Cardiac muscle cell (in vitro differentiated cells and primary cell): ENCODE measurements at regions not wholly inside any gene's neighbourhood (a gene's known extent, or its start where the extent isn't known, plus 50 kb on each side); places are given as distances from the start of the nearest gene placed in this dataset.

Experiments
- DNase-seq, 2 donors: peaks; one replicate each; pipeline versions ENCODE4 v3.0.0 to v3.0.0-alpha.2; 2010 to 2017; ENCODE audit warnings: low read depth in 1 of 2, low spot score in 1 of 2
- H3K27ac ChIP-seq: fragments of 200-600 bp; sonication (generic); 2 replicates; pipeline ENCODE4 v1.5.1; 2016
- H3K27me3 ChIP-seq: fragments of 200-600 bp; sonication (generic); 2 replicates; pipeline ENCODE4 v1.6.0; 2016; ENCODE audit warnings: control low read depth
- H3K36me3 ChIP-seq: fragments of 200-600 bp; sonication (generic); 2 replicates; pipeline ENCODE4 v1.5.1; 2016; ENCODE audit warnings: control low read depth
- H3K4me1 ChIP-seq: fragments of 200-600 bp; sonication (generic); 2 replicates; pipeline ENCODE4 v1.8.1; 2017; ENCODE audit warnings: low read depth, mild to moderate bottlenecking, mixed run types
- H3K4me3 ChIP-seq: fragments of 200-600 bp; sonication (generic); 2 replicates; pipeline ENCODE4 v1.5.1; 2016; ENCODE audit warnings: mild to moderate bottlenecking
- H3K9me3 ChIP-seq: fragments of 200-600 bp; sonication (generic); 2 replicates; pipeline ENCODE4 v1.5.1; 2017; ENCODE audit warnings: low read depth, mild to moderate bottlenecking, control low read depth
- TF ChIP-seq, protein P1 (sequence below): IDR thresholded peaks from 2 replicates; pipeline ENCODE4 v1.5.1; 2012; ENCODE audit warnings: low read depth, mild to moderate bottlenecking, low read length

DNA sequence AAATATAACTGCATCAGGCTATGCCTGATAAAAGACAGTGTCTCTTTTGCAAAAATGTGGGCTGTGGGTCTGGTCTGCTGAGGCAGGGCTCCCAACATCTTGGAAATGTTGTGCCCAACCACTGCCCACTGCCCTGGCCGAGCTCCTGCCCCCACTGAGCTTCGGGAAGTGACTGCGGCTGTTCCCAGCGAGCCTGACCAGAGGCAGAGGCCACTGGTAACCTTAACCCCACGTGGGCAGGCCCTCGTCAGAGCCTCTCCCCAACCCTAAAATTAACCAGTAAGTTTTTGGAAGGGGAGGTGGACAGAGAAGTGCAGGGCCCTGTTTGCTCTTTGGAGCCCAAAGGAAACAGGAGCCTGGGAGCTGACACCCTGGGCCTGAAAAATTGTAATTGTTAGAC, 225.9 kb downstream of the MAFB start:
- peaks cover 7% of the 10 kb centered on the region for H3K4me1 ChIP-seq
- no peaks in the 10 kb centered on the region for H3K36me3 ChIP-seq
- no peak overlapping the region for H3K4me3 ChIP-seq
- H3K27ac ChIP-seq = no peak overlapping the region
- H3K9me3 ChIP-seq = no peaks in the 10 kb centered on the region
- TF ChIP-seq, protein P1, sequence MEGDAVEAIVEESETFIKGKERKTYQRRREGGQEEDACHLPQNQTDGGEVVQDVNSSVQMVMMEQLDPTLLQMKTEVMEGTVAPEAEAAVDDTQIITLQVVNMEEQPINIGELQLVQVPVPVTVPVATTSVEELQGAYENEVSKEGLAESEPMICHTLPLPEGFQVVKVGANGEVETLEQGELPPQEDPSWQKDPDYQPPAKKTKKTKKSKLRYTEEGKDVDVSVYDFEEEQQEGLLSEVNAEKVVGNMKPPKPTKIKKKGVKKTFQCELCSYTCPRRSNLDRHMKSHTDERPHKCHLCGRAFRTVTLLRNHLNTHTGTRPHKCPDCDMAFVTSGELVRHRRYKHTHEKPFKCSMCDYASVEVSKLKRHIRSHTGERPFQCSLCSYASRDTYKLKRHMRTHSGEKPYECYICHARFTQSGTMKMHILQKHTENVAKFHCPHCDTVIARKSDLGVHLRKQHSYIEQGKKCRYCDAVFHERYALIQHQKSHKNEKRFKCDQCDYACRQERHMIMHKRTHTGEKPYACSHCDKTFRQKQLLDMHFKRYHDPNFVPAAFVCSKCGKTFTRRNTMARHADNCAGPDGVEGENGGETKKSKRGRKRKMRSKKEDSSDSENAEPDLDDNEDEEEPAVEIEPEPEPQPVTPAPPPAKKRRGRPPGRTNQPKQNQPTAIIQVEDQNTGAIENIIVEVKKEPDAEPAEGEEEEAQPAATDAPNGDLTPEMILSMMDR = no peak
- no peaks in the 10 kb centered on the region for H3K27me3 ChIP-seq
- DNase-seq = no peak

DNA sequence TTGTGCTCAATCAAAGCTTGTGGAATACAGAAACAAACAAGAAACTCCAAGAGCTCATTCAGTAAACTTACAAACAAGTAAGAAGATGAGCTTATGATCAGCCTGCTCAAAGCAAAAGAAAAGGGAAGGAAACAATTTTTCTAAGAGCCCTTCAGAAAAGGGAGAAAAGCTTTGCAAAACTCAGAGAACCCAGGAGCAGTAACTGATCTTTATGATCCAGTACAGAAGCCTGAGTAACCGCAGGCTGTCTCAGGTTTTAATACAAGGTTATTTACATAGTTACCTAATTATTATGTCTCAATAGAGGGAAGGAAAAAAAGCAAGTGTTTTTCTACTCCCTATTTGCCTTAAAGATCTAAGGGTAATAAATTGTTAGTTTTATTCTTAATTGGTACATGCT, 226.5 kb downstream of the MAFB start:
- Histone ChIP-seq H3K4me1 (peaks cover 7% of the 10 kb centered on the region), H3K9me3 (no peaks in the 10 kb centered on the region), H3K4me3 (no peak overlapping the region), H3K36me3 (no peaks in the 10 kb centered on the region), H3K27me3 (no peaks in the 10 kb centered on the region), H3K27ac (no peak overlapping the region)
- TF ChIP-seq, protein P1 = no peak
- no peak for DNase-seq

DNA sequence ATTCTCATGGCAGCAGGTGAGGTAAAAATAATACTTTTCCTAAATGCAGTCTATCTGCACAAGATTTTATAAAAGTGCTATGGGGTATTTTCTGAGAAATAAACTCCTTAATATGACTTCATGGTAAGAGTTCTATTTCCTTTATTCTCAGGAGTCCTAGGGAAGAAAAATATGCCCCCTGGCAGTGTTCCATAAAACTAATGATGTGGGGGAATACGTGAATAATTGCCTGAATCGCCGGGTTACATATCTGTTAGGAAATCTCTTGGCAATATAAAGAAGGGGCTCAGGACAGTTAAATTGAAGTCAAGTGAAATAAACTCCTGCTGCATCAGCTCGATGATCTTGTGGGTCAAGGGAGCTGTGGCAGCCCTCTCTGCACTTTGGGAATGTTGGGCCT, 229.7 kb downstream of the MAFB start:
- H3K4me3 ChIP-seq = no peak overlapping the region
- DNase-seq = no peak
- no peak overlapping the region for H3K27ac ChIP-seq
- peaks cover 7% of the 10 kb centered on the region for H3K4me1 ChIP-seq
- TF ChIP-seq, protein P1 = no peak
- H3K9me3 ChIP-seq = no peaks in the 10 kb centered on the region
- H3K36me3 ChIP-seq = no peaks in the 10 kb centered on the region
- H3K27me3 ChIP-seq = no peaks in the 10 kb centered on the region

DNA sequence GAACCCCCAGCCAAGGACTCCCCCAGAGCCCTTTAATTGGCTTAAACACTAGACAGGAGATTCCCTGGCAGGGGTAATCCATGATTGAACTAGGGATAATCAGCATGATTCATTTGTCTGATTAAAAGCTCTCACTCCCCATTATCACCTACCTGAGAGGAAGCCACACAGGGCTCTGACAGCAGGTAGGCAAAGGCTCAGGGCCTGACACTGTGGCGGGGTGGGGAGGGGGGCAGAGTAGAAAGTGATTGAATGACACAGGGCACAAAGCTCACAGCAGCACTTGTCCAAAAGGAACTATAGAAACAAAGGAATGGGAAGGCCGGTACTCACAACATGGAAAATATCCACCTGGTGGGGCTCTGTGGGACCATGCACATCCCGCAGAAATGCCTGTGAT, 231.6 kb downstream of the MAFB start:
- no peak overlapping the region for H3K4me3 ChIP-seq
- no peaks in the 10 kb centered on the region for H3K27me3 ChIP-seq
- H3K4me1 ChIP-seq = peaks cover under 1% of the 10 kb centered on the region
- TF ChIP-seq, protein P1 = no peak
- DNase-seq = no peak
- no peaks in the 10 kb centered on the region for H3K9me3 ChIP-seq
- H3K27ac ChIP-seq = no peak overlapping the region
- H3K36me3 ChIP-seq = no peaks in the 10 kb centered on the region

DNA sequence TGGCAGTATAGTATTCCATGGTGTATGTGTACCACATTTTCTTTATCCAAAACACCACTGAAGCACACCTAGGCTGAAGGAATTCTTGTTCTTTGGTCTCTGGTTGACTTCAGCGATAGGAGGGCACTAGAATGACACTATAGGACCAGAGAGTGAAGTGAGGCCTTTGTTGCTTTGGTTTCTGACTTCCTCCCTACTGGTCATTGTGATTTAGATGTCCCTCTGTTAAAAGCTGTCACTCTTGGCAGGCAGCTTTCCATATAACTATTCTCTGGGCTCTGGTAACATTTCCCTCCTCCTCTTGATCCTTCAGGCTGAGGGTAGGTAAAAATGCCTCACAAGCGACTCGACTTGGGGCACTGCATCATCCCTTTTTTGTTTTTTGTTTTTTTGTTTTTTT, 236.3 kb downstream of the MAFB start:
- TF ChIP-seq, protein P1 = no peak

DNA sequence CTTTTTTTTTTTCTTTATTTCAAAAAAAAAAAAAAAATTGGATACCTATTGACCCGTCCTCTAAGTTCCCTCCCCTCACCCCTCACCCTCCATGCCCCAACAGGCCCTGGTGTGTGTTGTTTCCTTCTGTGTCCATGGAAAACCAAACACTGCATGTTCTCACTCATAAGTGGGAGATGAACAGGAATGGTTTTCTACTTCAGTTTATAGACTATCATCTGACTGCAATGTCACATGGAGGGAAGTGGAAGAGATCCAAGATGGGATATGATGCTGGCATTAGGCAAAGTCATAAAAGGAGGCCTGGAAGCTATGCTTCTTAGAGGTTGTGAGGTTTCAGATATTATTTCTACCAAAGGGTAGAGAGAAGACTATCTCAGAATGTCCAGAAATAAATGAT, 237.5 kb downstream of the MAFB start:
- no peaks in the 10 kb centered on the region for H3K36me3 ChIP-seq
- no peak overlapping the region for H3K4me3 ChIP-seq
- no peak for DNase-seq
- no peaks in the 10 kb centered on the region for H3K4me1 ChIP-seq
- H3K27me3 ChIP-seq = no peaks in the 10 kb centered on the region
- no peaks in the 10 kb centered on the region for H3K9me3 ChIP-seq
- H3K27ac ChIP-seq = no peak overlapping the region
- TF ChIP-seq, protein P1 = no peak

More for the DNA sequence above, 236.3 kb downstream of the MAFB start:
- Histone ChIP-seq H3K27ac (no peak overlapping the region), H3K27me3 (no peaks in the 10 kb centered on the region), H3K4me3 (no peak overlapping the region), H3K36me3 (no peaks in the 10 kb centered on the region), H3K9me3 (no peaks in the 10 kb centered on the region), H3K4me1 (no peaks in the 10 kb centered on the region)
- no peak for DNase-seq
